ENCODE measurements at regions not wholly inside any gene's neighbourhood (a gene's known extent, or its start where the extent isn't known, plus 50 kb on each side); places are given as distances from the start of the nearest gene placed in this dataset.

DNA sequence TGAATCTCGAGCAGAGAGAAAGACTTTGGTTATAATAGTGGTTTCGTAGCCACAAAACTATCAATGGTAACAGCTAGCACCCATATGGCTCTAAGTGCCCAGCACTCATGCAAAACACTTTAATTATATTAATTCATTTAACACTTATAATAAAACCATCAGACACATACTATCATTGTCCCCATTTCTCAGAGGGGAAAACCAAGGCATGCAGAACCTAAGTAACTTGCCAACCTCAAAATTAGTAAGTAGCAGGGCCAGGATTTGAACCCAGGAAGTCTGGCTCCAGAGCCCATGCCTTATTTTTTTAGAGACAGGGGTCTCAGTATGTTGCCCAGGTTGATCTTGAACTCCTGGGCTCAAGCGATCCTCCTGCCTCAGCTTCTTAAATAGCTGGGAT lies 145.6 kb upstream of the HS3ST2 start:
- H3K27me3 ChIP-seq (ENCODE audit: control insufficient read depth in 2 of 2, insufficient read depth in 1 of 2, low read length in 1 of 2), result no peaks in the 10 kb centered on the region
- no peak for DNase-seq (ENCODE audit: low read depth in 6 of 9, low spot score in 9 of 9)
- no peak overlapping the region for H3K4me3 ChIP-seq (ENCODE audit: low read length in 2 of 2)
- H3K27ac ChIP-seq (ENCODE audit: low read depth in 1 of 2, low read length in 1 of 2), result no peak overlapping the region
- WGBS, result 97% methylated on average over 3 of the region's 3 CpGs
- no peaks in the 10 kb centered on the region for H3K36me3 ChIP-seq (ENCODE audit: control insufficient read depth in 2 of 2, insufficient read depth in 2 of 2, low read length in 1 of 2)
- no peaks in the 10 kb centered on the region for H3K4me1 ChIP-seq (ENCODE audit: control insufficient read depth in 2 of 2, insufficient read depth in 2 of 2, low read length in 2 of 2)
- no peaks in the 10 kb centered on the region for H3K9me3 ChIP-seq (ENCODE audit: control insufficient read depth in 2 of 2, insufficient read depth in 1 of 2, low read length in 1 of 2)

DNA sequence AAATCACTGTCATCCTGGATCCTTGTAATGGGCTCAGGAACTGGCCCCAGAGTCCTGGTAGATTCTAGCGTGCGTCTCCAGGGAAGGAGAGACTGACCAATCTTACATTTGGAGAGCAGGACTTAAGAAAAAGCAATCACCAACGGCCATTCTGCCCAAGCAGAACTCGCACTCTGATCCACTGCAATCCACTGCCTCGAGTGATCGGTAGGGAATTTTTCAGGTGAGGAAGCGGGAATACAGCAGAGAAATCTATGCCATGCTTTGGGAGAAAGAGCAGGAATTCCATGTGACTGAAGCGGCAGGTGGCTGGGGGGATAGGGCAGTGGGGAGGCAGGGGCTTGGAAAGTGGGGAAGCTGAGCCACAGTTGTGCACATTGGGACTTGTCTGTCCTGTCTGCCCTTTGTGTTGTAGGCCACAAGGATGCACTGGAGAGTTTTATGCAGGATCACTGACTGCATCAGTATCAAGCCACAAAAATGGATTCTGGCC lies 143.9 kb upstream of the HS3ST2 start:
- Histone ChIP-seq H3K27me3 (ENCODE audit: control insufficient read depth in 2 of 2, insufficient read depth in 1 of 2, low read length in 1 of 2) (no peaks in the 10 kb centered on the region), H3K36me3 (ENCODE audit: control insufficient read depth in 2 of 2, insufficient read depth in 2 of 2, low read length in 1 of 2) (no peaks in the 10 kb centered on the region), H3K4me1 (ENCODE audit: control insufficient read depth in 2 of 2, insufficient read depth in 2 of 2, low read length in 2 of 2) (no peaks in the 10 kb centered on the region), H3K4me3 (ENCODE audit: low read length in 2 of 2) (no peak overlapping the region), H3K27ac (ENCODE audit: low read depth in 1 of 2, low read length in 1 of 2) (no peak overlapping the region), H3K9me3 (ENCODE audit: control insufficient read depth in 2 of 2, insufficient read depth in 1 of 2, low read length in 1 of 2) (no peaks in the 10 kb centered on the region)
- DNase-seq (ENCODE audit: low read depth in 6 of 9, low spot score in 9 of 9), result no peak
- WGBS, result 98% methylated on average over 8 of the region's 8 CpGs

DNA sequence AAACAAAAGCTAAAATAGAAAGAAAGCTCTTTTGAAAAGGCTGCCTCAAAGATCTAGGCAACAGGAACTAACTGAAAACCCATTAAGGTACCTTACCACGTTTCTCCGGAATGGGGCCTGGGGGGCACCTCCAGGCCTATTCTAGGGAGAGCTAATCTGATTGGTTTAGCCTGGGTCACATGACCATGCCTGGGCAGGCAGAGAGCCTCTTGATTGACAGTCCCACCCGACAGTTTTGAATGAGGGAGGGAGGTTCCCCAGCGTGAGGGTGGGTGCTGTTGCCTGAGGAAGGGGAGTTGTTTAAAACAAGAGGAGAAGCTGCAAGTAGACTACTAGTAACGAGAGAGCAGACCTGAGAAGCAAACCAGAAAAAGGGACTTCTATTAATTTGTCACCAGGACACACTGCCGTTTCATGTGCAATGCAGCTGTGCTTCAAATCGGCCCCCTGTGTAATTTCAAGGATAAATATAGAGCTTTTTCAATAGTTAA lies 143.4 kb upstream of the HS3ST2 start:
- H3K4me3 ChIP-seq (ENCODE audit: low read length in 2 of 2), result no peak overlapping the region
- H3K9me3 ChIP-seq (ENCODE audit: control insufficient read depth in 2 of 2, insufficient read depth in 1 of 2, low read length in 1 of 2), result no peaks in the 10 kb centered on the region
- no peaks in the 10 kb centered on the region for H3K4me1 ChIP-seq (ENCODE audit: control insufficient read depth in 2 of 2, insufficient read depth in 2 of 2, low read length in 2 of 2)
- DNase-seq (ENCODE audit: low read depth in 6 of 9, low spot score in 9 of 9), result peak in 7 of 9 donors; percentile 4 to 60 (median 24)
- no peak overlapping the region for H3K27ac ChIP-seq (ENCODE audit: low read depth in 1 of 2, low read length in 1 of 2)
- H3K27me3 ChIP-seq (ENCODE audit: control insufficient read depth in 2 of 2, insufficient read depth in 1 of 2, low read length in 1 of 2), result no peaks in the 10 kb centered on the region
- H3K36me3 ChIP-seq (ENCODE audit: control insufficient read depth in 2 of 2, insufficient read depth in 2 of 2, low read length in 1 of 2), result no peaks in the 10 kb centered on the region
- 34% methylated on average over 7 of the region's 7 CpGs for whole genome bisulfite sequencing

DNA sequence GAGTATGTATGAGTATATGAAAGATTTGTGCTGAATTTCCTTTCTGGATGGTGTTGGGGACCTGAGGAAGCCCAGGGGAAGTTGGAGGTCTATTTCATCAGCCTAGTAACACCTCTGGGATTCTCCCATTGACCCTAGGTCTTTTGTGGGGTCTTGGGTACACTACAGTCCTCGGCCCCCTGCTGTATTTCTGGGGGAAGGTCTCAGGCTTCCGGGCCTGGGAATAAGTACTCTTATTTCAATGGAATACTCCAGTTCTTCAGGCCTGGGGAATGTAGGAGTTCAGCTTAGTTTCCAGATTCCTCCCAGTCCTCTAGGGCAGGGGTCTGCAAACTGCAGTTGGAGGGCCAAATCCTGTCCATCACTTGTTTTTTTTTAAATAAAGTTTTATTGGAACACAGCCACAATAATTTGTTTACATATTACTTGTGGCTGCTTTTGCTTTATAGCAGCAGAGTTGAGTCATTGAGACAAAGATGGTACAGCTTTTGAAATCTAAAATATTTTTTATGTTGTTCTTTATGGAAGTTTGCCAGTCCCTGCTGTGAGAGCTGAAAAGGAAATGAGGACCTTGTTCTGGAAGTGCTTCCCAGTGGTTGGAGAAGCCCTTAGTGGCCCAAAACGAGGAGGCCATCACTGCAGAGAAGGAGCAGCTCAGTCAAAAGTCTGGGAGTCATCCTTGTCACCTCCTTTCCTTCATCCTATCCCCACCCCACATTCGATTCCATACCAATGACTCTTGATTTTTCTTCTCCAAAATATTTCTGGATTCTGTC lies 142.5 kb upstream of the HS3ST2 start:
- no peak overlapping the region for H3K27ac ChIP-seq (ENCODE audit: low read depth in 1 of 2, low read length in 1 of 2)
- H3K27me3 ChIP-seq (ENCODE audit: control insufficient read depth in 2 of 2, insufficient read depth in 1 of 2, low read length in 1 of 2), result no peaks in the 10 kb centered on the region
- no peaks in the 10 kb centered on the region for H3K36me3 ChIP-seq (ENCODE audit: control insufficient read depth in 2 of 2, insufficient read depth in 2 of 2, low read length in 1 of 2)
- H3K4me3 ChIP-seq (ENCODE audit: low read length in 2 of 2), result no peak overlapping the region
- no peaks in the 10 kb centered on the region for H3K4me1 ChIP-seq (ENCODE audit: control insufficient read depth in 2 of 2, insufficient read depth in 2 of 2, low read length in 2 of 2)
- no peak for DNase-seq (ENCODE audit: low read depth in 6 of 9, low spot score in 9 of 9)
- 86% methylated on average over 4 of the region's 4 CpGs for WGBS
- H3K9me3 ChIP-seq (ENCODE audit: control insufficient read depth in 2 of 2, insufficient read depth in 1 of 2, low read length in 1 of 2), result no peaks in the 10 kb centered on the region

DNA sequence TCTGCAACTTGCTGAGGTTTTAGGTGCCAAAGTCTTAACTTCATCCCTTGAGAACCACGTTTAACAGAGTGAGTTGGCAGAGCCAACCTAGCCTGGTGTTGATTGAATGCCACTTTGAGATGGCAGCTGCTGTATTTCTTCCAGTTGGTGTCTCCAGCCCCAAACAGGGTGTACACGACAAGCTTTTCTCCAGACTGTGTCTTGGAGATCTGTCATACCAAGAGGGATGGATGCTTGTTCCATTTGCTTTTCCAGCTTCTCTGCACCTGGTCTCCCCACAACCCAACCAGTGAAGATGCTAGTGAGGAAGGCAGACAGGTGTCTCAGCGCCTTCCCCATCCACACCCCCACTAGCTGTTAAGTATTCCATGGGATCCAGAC lies 141.1 kb upstream of the HS3ST2 start:
- Histone ChIP-seq H3K27ac (ENCODE audit: low read depth in 1 of 2, low read length in 1 of 2) (no peak overlapping the region), H3K27me3 (ENCODE audit: control insufficient read depth in 2 of 2, insufficient read depth in 1 of 2, low read length in 1 of 2) (no peaks in the 10 kb centered on the region), H3K9me3 (ENCODE audit: control insufficient read depth in 2 of 2, insufficient read depth in 1 of 2, low read length in 1 of 2) (no peaks in the 10 kb centered on the region), H3K4me3 (ENCODE audit: low read length in 2 of 2) (no peak overlapping the region), H3K4me1 (ENCODE audit: control insufficient read depth in 2 of 2, insufficient read depth in 2 of 2, low read length in 2 of 2) (no peaks in the 10 kb centered on the region), H3K36me3 (ENCODE audit: control insufficient read depth in 2 of 2, insufficient read depth in 2 of 2, low read length in 1 of 2) (no peaks in the 10 kb centered on the region)
- DNase-seq (ENCODE audit: low read depth in 6 of 9, low spot score in 9 of 9), result no peak
- WGBS, result 84% methylated on average over 3 of the region's 3 CpGs

DNA sequence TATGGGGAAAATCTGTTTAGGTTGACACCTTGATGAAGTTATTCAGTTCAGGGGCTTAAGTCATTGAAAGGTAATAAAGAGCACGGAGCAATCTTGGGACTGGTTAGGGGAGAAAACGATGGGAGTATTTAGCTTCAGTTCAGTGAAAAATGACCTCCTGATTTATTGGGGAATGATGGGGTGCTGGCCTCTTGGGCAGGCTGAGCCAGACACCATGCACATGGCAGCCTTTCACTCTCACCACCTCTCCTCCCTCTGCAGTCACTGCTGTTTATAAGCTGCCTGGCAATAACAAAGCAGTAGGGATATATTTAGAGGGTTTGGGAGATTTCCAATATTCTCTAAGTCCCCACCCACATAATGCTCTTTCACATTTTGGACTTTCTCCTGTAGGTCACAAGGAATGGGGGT lies 140.5 kb upstream of the HS3ST2 start:
- H3K27me3 ChIP-seq (ENCODE audit: control insufficient read depth in 2 of 2, insufficient read depth in 1 of 2, low read length in 1 of 2), result no peaks in the 10 kb centered on the region
- WGBS, result 88% methylated on average over 2 of the region's 2 CpGs

DNA sequence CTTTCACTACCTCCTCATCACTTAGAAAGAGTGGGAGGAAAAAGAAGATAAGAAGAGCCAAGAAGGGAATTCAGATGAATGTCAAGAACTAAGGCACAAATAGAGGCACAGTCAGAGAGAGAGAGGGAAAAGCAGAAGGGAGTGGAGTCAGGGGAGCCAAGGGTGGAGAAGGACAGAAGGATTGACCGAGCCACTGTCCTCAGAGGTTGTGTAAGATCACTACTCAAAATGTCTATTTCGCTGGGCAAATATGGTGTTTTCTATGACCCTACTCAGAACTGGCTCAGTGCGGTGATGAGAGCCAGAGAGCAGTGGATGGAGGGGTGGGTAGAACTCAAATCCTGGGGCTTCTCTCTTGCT lies 139.2 kb upstream of the HS3ST2 start:
- H3K4me1 ChIP-seq (ENCODE audit: control insufficient read depth in 2 of 2, insufficient read depth in 2 of 2, low read length in 2 of 2), result no peaks in the 10 kb centered on the region
- no peaks in the 10 kb centered on the region for H3K36me3 ChIP-seq (ENCODE audit: control insufficient read depth in 2 of 2, insufficient read depth in 2 of 2, low read length in 1 of 2)
- H3K27me3 ChIP-seq (ENCODE audit: control insufficient read depth in 2 of 2, insufficient read depth in 1 of 2, low read length in 1 of 2), result peaks cover 0 to 1% of the 10 kb centered on the region in 2 donors
- no peak for DNase-seq (ENCODE audit: low read depth in 6 of 9, low spot score in 9 of 9)
- no peak overlapping the region for H3K4me3 ChIP-seq (ENCODE audit: low read length in 2 of 2)
- no peaks in the 10 kb centered on the region for H3K9me3 ChIP-seq (ENCODE audit: control insufficient read depth in 2 of 2, insufficient read depth in 1 of 2, low read length in 1 of 2)
- 92% methylated on average over 3 of the region's 3 CpGs for WGBS
- H3K27ac ChIP-seq (ENCODE audit: low read depth in 1 of 2, low read length in 1 of 2), result no peak overlapping the region

More for the DNA sequence above, 140.5 kb upstream of the HS3ST2 start:
- no peaks in the 10 kb centered on the region for H3K4me1 ChIP-seq (ENCODE audit: control insufficient read depth in 2 of 2, insufficient read depth in 2 of 2, low read length in 2 of 2)
- no peak for DNase-seq (ENCODE audit: low read depth in 6 of 9, low spot score in 9 of 9)
- no peak overlapping the region for H3K4me3 ChIP-seq (ENCODE audit: low read length in 2 of 2)
- H3K27ac ChIP-seq (ENCODE audit: low read depth in 1 of 2, low read length in 1 of 2), result no peak overlapping the region
- no peaks in the 10 kb centered on the region for H3K9me3 ChIP-seq (ENCODE audit: control insufficient read depth in 2 of 2, insufficient read depth in 1 of 2, low read length in 1 of 2)
- H3K36me3 ChIP-seq (ENCODE audit: control insufficient read depth in 2 of 2, insufficient read depth in 2 of 2, low read length in 1 of 2), result no peaks in the 10 kb centered on the region

GRCh38 chr16:22675745-22676540 lies 138.0 kb upstream of the HS3ST2 start:
- H3K4me3 ChIP-seq (ENCODE audit: low read length in 2 of 2), result no peak overlapping the region
- peaks cover 0 to 4% of the 10 kb centered on the region in 2 donors for H3K27me3 ChIP-seq (ENCODE audit: control insufficient read depth in 2 of 2, insufficient read depth in 1 of 2, low read length in 1 of 2)
- H3K27ac ChIP-seq (ENCODE audit: low read depth in 1 of 2, low read length in 1 of 2), result no peak overlapping the region
- no peaks in the 10 kb centered on the region for H3K9me3 ChIP-seq (ENCODE audit: control insufficient read depth in 2 of 2, insufficient read depth in 1 of 2, low read length in 1 of 2)
- no peaks in the 10 kb centered on the region for H3K36me3 ChIP-seq (ENCODE audit: control insufficient read depth in 2 of 2, insufficient read depth in 2 of 2, low read length in 1 of 2)
- DNase-seq (ENCODE audit: low read depth in 6 of 9, low spot score in 9 of 9), result no peak
- no peaks in the 10 kb centered on the region for H3K4me1 ChIP-seq (ENCODE audit: control insufficient read depth in 2 of 2, insufficient read depth in 2 of 2, low read length in 2 of 2)
- WGBS, result 90% methylated on average over 4 of the region's 4 CpGs
